NCI-H1092 (cell line): ENCODE measurements at regions not wholly inside any gene's neighbourhood (a gene's known extent, or its start where the extent isn't known, plus 50 kb on each side); places are given as distances from the start of the nearest gene placed in this dataset.

Experiments used
- DNase-seq: peaks from one replicate; lab custom pipeline; 2025; lab: John Stamatoyannopoulos, UW

DNA sequence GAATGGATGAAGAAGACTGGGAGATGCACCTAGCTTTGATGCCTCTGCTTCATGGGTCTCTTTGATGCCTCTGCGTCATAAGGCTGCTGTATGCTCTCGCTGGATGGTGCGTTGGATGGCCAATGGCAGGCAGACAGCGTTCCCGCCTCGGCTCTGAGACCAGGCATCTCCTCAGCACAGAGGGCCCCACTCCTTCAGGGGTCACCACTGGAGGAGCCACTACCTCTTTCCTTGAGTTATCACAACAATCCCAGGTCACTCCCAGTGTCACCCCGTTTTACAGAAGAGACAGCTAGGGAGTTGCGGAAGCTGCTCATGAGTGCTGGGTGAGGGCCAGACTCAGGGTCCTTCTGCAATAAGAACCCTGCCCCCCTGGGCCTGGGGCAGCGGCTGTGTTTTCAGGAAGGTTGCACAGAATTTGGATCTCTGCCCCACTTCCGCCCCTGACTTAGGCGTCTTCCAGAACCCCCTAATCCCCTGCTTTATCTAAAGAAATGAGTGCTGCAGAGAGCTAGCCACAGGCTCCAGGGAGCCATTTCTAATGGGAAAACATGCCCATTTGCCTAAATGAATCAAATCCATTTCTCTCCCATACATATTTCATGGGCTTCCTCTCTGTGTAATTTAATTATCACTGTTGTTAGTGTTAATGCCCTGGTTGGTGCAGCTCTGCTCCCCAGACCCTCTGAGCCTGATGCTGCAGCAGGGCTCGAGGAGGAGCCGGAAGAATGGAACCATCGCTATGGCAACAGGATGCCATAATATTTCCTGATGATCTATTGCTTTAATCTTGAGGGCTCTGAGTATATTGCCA lies 131.8 kb upstream of the HS6ST1 start:
- DNase-seq, result no peak

DNA sequence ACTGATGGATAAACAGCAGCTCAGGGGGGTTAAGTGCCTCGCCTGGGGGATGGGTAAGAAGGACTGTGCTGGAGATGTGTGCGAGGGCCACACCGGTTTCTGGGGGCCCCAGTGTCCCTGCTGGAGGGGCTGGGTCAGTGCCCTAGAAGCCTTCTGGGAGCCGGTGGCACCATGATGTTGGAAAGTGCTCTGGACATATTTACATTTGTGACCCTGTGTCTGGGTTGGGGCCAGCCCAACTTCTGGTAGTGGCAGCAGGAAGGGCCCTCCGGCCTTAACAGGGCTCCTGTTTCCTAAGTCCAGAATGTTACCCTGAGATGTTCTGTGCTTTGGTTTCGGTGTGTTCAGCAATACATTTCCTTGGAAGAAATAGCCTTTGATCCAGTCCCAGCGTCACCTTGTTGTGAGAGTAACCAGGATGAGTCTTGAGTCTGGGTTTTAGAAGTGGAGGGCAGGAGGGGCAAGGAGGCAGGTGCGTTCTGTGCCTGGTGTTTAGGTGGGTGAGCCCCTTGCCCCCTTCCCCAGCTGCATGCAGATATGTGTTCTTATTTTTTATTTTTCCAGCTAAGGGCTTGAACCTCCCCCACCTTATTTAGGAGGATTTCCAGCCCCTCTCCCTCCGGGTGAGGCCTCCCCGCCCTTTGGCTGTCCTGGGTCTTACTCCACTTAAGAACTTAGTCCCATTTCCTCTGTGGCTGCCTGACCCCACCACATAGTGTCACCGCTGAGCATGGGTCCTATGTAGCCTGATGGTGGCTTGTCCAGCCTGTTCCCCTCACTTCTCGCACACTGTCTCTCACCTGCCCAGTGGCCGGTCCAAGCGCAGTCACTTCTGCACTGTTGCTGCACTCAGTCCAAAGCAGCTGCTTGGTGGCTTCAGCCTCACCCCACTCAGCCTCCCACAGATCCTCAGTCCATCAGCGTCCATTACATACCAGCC lies 132.7 kb upstream of the HS6ST1 start:
- no peak for DNase-seq

DNA sequence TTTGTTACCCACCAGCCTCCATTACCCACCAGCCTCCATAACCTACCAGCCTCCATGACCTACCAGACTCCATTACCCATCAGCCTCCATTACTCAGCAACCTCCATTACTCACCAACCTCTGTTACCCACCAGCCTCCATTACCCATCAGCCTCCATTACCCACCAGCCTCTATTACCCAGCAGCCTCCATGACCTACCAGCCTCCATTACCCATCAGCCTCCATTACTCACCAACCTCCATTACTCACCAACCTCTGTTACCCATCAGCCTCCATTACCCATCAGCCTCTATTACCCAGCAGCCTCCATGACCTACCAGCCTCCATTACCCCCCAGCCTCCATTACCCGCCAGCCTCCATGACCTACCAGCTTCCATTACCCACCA lies 133.3 kb upstream of the HS6ST1 start:
- DNase-seq, result no peak

DNA sequence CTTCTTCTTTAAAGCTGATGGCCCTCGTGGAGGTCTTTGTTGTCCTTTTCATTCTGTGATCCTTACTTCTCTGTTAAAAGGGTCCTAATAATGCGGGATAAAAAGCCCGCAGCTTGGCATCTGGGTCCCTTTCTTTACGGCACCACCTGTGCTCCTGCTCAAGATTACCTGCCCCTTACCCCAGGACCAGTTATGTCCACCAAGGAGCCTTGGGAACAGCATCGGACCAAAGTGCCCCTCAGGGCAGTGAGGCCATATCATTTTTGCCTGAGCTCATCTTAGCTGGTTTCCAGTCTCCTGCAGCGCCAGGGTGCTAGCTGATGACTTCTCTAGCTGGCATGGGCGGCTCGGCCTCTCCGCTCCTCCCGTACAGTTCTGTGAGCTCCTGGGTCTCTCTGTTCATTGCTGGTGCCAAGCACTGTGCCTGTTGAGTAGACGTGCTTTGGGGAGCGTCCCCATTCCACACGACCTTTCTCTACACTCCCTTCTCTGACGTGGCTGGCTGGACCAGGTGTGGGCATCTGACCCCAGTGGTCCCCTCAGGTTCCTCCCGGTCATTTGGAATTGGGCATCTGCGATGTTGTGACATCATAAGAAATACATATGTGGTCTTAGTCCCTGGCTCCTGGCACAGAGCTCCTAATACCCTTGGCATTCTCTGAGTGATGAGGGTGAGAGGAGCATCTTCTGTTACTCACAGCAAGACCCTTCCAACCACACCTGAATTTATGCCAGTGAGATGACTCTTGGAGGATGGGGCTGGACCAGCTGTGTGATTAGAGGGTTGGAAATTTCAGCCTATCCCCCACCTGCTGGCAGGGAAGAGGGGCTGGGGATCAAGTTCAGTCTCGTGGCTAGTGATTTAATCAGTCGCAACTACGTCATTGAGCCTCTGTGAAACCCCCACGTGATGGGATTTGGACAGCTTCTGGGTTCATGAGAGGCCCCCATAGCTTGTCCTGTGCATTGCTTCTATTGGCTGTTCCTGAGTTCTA lies 134.2 kb upstream of the HS6ST1 start:
- no peak for DNase-seq

DNA sequence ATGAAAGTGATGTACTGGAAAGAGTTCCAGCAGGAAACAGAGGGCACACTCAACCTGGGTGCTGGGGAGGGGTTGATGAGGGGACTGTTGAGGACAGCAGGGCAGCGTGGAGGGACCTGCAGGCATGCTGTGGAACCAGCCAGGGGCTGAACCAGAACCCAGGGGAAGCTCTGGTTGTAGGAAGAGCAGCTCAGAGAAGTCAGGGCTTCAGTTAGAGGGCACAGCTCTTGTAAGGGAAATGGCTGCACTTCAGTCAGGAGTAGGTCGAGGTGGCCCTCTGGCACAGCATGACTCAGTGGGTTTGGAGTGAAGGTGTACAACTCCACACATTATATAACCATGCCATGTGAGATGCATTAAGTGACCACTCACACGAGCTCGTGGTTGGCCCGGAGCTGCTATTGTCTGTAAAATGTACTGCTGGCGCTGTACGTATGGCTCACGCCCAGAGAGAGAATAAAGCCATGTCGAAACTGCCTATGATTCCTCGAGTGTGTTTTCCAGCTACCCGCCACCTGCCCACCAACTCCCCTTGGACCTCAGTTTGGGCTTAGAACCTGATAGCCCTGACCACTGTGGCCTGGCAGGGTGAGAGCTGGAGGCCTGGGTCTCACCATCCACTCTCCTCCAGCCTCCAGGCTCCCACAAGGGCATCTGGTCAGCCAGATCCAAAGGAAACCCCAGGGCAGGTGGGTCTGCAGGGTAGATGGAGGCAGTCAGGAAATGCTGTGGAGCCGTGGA lies 136.5 kb upstream of the HS6ST1 start:
- no peak for DNase-seq

DNA sequence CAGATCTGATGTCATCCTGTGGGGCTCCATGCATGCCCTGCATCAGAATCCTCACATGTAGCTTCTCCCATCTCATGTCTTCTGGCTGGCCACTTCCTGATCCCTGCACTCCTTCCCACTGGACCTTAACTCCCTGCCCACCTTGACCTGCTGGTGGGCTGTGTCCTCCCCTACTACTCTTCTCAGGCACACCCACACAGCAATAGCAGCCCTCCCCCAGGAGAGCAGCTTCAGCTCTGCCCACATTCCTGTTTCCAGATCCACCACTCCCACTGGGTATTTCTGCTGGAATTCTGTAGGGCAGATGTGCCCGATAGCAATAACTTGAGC lies 137.0 kb upstream of the HS6ST1 start:
- DNase-seq, result no peak

DNA sequence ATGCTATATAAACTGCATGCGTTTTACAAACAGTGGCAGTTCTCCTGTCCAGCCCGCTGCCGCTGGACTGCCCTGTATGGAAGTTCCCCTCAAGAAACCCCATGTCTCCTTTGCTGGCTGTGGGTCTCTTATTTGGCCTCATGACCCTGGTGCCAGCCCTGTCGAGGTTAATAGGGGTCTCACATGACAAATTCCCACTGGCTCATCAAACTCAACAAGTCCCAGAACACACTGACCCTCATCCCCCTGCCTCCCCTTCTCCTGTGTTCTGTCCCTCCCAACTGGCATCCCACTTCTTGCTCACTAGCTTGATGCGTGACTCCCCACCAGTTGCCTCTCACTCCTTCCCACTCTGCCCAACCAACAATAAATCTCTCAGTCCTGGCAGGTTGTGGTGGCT lies 137.6 kb upstream of the HS6ST1 start:
- no peak for DNase-seq

DNA sequence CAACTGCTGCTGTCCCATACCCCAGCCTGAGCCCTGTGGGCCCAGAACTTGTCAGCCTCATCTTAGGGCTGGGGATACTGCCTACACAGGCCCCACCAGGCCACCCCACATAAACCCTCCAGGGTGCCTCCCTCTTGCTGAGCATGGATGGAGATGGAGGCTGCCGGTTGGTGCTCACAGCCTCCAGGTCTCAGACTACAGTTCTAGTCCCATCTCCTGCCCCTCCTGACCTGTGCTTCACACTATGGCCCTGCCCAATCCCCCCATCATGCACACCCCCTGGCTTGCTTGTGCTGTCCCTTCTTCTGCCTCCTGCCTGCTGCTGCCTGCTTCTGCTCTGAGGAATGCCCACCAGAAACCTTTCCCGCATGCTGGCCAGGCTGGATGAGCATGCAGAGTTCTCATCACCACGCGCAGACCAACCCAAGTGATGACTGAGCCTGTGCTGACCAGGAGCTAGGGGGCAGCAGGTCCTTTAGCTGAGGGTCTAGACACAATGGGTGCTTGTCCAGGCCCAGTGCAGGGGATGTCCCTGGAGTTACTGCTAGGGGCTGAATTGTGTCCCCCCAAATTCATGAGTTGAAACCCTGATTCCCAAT lies 138.4 kb upstream of the HS6ST1 start:
- no peak for DNase-seq

DNA sequence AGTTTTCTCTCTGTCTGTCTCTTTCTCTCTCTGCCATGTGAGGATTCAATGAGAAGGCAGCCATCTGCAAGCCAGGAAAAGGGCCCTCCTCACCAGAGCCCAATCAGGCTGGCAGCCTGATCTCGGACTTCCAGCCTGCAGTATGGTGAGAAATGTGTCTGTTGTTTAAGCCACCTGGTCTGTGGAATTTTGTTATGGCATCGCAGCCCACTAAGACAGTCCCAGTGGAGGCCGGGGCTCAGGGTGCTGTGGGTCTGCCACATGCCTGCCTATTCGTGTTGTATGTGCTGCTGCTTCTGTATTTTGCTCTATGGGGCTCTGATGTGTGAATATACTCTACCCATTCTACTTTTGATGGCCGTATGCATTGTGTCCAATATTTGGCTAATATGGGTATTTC lies 139.0 kb upstream of the HS6ST1 start:
- no peak for DNase-seq

DNA sequence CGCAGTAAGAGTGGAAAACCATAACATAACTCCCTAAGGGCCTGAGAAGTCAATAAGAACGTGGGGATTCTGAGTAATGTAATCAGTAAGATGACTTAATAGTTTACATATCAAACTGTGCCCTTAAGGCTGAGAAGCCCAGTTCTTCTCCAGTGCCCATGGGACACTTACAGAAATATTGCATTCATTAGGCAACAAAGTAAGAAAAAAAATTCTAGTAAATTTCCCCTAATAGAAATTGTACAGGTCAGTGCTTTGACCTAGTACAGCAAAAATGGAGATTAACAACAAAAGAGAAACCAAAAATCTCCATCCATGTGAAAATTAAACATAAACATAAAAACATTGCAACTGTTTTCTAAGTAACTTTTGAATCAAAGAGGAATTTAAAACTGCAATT lies 139.8 kb upstream of the HS6ST1 start:
- no peak for DNase-seq

DNA sequence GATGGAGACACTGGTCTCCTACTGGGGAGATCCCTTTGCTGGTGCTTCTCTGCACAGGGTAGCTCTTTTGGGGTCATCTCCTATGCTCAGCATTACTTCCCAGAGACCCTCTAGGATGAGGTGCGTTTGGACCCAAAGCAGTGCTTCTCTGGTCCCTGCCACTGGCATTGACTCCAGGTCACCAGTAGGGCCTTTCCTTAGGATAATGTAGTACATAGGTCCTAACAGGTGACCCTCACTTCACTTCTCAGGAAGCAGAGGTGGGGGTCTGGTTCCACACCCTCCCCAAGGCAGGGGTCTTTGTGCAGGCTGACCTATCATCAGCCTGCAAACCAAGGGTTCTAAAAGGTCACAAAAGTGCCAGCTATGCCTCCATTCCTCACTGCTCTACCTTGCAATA lies 145.8 kb upstream of the HS6ST1 start:
- no peak for DNase-seq

DNA sequence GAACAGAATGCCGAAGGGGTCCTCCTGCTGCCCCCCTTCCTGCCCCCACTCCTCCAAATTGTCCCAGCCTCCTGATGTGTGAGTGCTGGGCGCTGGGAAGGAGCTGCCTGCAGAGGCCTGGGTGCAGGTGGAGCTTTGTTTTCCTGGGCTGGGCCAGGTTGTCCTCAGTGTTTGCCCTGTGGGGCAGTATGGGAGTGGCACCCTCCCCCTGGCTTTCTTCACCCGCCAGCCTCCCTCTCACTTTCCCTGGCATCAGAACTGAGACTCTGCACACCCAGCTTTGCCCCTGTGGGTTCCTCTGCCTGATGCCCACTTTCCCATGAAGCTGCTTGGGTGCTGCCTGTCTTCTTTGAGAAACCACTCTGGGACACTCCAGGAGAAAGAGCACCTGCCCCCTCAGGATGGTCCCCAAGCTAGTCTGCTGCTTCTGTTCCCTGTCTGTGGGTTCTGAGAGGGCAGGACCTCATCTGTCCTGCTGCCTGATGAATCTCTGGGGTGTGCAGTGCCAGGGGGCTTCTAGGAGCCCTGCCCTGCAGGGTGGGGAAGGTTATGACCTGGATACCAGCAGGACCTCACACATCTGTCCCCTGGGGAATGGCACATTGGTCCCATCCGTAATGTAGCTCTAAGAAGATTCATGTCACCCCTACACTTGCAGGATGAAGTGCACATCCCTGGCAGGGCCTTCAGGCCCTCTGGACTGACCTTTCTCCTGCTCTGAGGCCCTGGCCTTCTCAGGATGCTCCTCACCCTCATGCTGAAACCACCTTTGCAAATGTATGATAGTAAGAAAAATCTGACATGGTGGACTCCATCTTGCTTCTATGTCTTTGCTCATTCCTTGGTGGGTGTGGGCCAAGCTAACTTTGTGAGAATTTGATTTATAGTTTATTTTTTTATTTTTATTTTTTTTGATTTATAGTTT lies 146.8 kb upstream of the HS6ST1 start:
- DNase-seq, result no peak

DNA sequence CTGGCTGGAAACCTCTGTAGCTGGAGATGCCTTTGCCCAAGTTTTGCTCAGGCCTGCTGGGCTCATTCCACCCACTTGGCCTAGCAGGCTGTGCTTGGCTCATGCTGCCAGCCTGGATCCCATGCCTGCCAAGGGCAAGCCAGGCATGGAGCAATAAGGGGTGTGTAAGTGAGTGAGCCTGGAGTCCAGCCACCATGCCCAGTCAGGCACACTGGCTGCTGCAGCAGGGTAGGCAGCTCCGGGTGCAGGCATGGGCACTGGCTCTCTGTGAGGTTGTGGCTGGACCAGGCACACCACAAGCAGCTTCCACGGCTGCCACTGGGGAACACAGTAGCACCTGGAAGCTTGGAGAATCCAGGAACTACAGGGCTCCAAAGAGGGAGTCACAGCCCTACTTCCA lies 147.7 kb upstream of the HS6ST1 start:
- no peak for DNase-seq

DNA sequence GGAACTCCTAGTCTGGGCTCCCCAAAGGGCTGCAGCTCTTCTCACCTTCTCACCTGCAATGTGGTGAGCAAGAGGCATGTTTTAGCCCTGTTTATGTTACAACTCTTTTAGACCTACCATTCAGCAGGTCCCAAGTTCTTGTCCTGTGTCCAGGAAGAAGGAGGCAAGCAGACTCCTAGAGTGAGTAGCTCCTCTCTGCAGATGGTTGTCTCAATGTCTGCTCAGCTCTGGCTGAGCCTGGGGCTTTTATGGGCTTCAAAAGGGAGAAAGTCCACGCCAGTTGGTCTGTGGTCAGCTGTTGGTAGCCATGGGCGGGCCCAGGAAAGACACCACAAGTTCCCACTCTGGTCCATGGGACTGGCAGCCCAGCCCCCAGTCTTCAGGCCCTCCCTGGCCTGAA lies 148.1 kb upstream of the HS6ST1 start:
- DNase-seq, result no peak

DNA sequence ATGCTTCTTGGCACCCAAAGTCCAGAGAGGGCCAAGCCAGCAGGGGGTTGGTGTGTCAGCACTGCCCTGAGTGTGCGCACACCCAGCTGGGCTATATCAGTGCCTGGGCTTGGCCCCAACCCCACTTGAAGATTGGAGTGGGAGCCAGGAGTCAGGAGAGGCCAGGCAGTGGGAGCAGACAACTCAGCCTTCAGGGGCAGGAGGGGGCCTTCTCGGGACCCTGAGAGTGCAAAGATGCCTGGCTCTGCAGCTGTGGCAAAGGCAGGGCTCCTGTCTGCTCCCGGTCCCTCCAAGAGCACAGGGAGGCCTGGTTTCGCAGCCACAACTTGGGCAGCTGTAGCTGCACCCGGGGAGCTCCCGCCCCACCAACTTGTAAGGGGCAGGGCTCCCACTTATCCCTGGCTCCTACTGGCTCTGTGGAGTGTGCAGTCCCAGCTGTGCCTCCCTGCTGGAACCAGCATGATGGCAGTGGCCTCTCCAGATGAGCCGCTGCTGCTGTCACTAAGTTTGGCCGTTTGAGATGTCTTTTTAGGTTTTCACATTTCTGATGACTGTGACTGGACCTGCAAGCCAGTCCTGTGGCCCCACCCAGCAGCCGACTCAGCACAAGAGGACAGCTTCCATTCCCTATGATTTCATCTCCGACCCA lies 148.8 kb upstream of the HS6ST1 start:
- no peak for DNase-seq

DNA sequence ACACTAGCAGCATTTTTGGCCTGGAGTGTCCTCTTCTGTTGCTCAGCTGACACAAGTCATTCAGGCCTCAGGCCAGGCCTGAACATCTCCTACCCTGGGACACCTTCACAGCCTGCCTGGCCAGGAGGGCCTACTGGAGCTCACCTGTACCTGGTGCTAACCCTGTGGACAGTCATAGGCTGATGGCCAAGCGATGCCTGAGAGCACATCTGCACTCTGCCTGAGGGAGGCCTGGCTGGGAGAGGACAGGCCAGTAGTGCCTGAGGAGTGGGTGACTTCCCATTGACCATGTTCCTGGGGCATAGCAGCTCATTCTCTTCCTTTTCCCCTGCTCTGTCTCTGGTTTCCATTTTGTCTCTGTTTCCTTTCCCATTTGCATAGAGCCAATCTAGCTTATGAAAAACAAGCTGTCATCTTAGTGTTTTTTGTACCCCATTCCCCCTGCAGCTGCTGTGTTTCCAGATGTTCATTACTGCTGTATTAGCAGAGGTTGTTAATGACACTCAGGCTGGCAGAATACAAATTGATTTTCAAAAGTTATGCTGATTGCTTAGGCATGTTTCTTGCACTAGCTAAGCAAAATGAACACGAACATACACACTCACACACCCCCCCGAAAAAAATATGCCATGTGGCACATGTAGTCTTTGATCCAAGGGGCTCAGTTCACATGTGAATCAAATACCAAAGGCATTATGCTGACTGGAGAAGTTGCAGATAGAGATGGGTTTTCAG lies 149.7 kb upstream of the HS6ST1 start:
- no peak for DNase-seq

DNA sequence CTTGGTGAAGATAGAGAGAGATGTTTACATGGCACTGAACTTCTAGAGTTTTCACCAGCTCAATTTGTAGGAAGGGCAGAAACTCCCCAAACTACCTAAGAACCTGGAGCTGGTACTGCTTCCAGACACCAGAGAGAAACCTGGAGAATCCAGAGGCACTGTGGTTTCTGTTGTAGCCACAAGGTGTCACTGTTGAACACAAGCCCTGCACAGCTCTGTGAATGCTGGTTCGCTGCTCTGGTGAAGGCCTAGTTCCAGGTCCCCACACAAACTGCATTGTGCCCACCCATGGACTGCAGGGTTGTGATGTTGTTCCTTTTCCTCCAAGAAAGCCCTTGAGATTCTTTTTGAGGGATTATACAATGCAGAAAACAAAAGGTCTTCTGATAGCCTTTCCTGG lies 150.5 kb upstream of the HS6ST1 start:
- DNase-seq, result no peak

DNA sequence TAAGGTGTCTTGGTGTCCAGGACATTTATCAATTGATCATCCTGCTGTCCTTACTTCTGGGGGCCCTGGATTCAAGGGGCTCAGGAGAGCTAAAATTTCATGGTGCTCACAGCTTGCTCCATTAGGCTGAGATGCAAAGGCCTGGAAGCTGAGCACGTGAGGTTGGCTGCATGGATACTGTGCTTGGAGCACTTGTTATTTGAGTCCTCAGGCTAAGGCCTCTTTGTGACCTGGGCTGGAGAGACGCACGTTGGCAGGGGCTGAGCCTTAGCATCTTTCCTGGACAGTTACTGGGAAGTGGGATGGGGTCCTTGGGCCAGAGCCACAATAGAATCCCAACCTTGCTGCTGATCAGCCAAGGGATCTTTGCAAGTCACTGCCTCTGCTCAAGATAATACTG lies 151.2 kb upstream of the HS6ST1 start:
- no peak for DNase-seq

DNA sequence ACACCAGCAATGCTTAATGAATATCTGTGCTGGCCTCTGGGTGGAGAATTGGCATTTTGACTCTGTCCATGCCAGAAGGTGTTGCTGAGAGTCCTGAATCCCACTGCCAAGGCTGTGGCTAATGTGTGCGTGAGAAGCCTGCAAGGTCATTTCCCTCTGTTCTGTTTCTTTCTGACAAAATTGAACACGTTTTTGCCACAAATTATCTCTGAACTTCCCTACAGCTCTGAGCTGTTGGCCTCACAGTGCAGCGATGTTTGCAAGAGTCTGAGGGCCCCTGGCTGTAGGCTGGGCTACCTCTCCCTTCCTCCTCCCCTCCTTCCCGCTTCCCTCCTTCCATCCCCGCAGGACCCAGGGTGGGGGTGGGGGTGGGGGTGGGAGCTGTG lies 154.1 kb upstream of the HS6ST1 start:
- no peak for DNase-seq
